Smooth muscle cell (in vitro differentiated cells): ENCODE measurements at regions not wholly inside any gene's neighbourhood (a gene's known extent, or its start where the extent isn't known, plus 50 kb on each side); places are given as distances from the start of the nearest gene placed in this dataset.

Source experiments
- DNase-seq: peaks from one replicate; lab custom pipeline; 2025; ENCODE audit not compliant: unreplicated experiment; lab: John Stamatoyannopoulos, UW
- H2AFZ ChIP-seq: fragments of 200-600 bp; sonication (generic); 2 replicates; pipeline ENCODE4 v1.6.0; 2016; ENCODE audit warnings: antibody characterized with exemption, low read depth, mild to moderate bottlenecking
- H3F3A ChIP-seq: fragments of 200-600 bp; sonication (generic); 2 replicates; pipeline ENCODE4 v1.6.0; 2017; ENCODE audit warnings: antibody characterized with exemption, low read depth
- H3K27ac ChIP-seq: fragments of 200-600 bp; sonication (generic); 2 replicates; pipeline ENCODE4 v1.5.1; 2016; ENCODE audit warnings: low read depth, mild to moderate bottlenecking
- H3K27me3 ChIP-seq: fragments of 200-600 bp; sonication (generic); 2 replicates; pipeline ENCODE4 v1.6.1; 2016; ENCODE audit warnings: low read depth, mild to moderate bottlenecking
- H3K36me3 ChIP-seq: fragments of 200-600 bp; sonication (generic); 2 replicates; pipeline ENCODE4 v1.5.1; 2016; ENCODE audit warnings: low read depth
- H3K4me1 ChIP-seq: fragments of 200-600 bp; sonication (generic); 2 replicates; pipeline ENCODE4 v1.5.1; 2016; ENCODE audit warnings: low read depth
- H3K4me2 ChIP-seq: fragments of 200-600 bp; sonication (generic); 2 replicates; pipeline ENCODE4 v1.6.0; 2016; ENCODE audit warnings: mild to moderate bottlenecking
- H3K4me3 ChIP-seq: fragments of 200-600 bp; sonication (generic); 2 replicates; pipeline ENCODE4 v1.5.1; 2016; ENCODE audit warnings: mild to moderate bottlenecking
- H3K79me2 ChIP-seq: fragments of 200-600 bp; sonication (generic); 2 replicates; pipeline ENCODE4 v1.6.0; 2016; ENCODE audit warnings: low read depth, mild to moderate bottlenecking
- H3K9ac ChIP-seq: fragments of 200-600 bp; sonication (generic); 2 replicates; pipeline ENCODE4 v1.6.0; 2016; ENCODE audit warnings: low read depth
- H3K9me3 ChIP-seq: fragments of 200-600 bp; sonication (generic); replicated peaks from 2 replicates; pipeline ENCODE4 v1.5.1; 2016; ENCODE audit warnings: low read depth
- H4K20me1 ChIP-seq: fragments of 200-600 bp; sonication (generic); 2 replicates; pipeline ENCODE4 v1.6.0; 2016; ENCODE audit warnings: low read depth
- WGBS: methylation state at CpG from one replicate; pipeline ENCODE4 v1.1.7; 2016; ENCODE audit warnings: low lambda C conversion rate; 5-methylcytosine and 5-hydroxymethylcytosine counted together
- TF ChIP-seq, protein P1 (sequence below): fragments of 200-600 bp; sonication (generic); IDR thresholded peaks from 2 replicates; pipeline ENCODE4 v1.5.1; 2017; ENCODE audit warnings: borderline replicate concordance, mild to moderate bottlenecking, antibody characterized with exemption; ENCODE audit not compliant: insufficient read depth, poor library complexity, severe bottlenecking

DNA sequence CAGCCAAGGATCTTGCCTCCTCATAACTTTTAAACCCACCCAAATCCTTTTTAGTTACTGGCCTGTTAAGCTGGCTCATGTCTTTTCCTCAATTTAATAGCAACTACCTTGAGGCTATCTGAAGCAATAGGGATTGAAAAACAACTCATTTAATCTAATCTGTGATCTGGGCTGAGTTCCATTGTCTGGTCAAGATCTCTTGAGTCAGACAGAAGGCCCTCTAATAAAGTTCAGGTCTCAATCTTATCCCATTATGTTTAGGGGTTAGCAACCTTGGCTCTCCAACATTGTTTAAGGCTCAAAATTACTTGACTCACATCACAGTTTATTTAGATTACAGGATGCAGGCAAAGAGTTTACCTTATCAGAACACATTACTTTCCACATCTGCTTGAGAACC, 436.1 kb downstream of the ANKRD50 start:
- no peaks in the 10 kb centered on the region for H3K9me3 ChIP-seq
- H3K27me3 ChIP-seq: no peaks in the 10 kb centered on the region
- no peak overlapping the region for H2AFZ ChIP-seq
- no peaks in the 10 kb centered on the region for H3K79me2 ChIP-seq
- no peak overlapping the region for H3K4me3 ChIP-seq
- no peak overlapping the region for H3K4me2 ChIP-seq
- no peak for DNase-seq
- H3F3A ChIP-seq: no peaks in the 10 kb centered on the region
- TF ChIP-seq, protein P1, sequence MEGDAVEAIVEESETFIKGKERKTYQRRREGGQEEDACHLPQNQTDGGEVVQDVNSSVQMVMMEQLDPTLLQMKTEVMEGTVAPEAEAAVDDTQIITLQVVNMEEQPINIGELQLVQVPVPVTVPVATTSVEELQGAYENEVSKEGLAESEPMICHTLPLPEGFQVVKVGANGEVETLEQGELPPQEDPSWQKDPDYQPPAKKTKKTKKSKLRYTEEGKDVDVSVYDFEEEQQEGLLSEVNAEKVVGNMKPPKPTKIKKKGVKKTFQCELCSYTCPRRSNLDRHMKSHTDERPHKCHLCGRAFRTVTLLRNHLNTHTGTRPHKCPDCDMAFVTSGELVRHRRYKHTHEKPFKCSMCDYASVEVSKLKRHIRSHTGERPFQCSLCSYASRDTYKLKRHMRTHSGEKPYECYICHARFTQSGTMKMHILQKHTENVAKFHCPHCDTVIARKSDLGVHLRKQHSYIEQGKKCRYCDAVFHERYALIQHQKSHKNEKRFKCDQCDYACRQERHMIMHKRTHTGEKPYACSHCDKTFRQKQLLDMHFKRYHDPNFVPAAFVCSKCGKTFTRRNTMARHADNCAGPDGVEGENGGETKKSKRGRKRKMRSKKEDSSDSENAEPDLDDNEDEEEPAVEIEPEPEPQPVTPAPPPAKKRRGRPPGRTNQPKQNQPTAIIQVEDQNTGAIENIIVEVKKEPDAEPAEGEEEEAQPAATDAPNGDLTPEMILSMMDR: no peak
- no peak overlapping the region for H3K9ac ChIP-seq
- no peaks in the 10 kb centered on the region for H4K20me1 ChIP-seq
- H3K36me3 ChIP-seq: no peaks in the 10 kb centered on the region
- H3K27ac ChIP-seq: no peak overlapping the region
- H3K4me1 ChIP-seq: peaks cover 10% of the 10 kb centered on the region

DNA sequence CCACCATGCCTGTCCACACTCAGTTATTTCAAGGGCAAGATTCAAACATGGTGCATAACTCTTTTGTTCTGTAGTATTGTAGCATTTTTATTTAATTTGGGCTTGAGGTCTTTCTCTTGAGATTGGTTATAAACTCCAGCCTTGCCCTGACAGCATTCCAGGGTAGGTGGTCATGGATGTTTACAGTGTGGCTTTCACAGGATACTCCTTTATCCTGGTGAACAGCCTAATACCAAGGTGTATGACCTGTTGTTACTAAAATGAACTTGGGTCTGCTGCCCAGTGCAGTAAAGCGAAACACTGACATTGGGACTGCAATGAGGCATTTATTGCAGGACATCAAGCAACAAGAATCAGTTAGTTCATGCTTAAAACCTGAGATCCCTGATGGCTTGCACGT, 434.8 kb downstream of the ANKRD50 start:
- TF ChIP-seq, protein P1: no peak
- Histone ChIP-seq H3K9me3 (no peaks in the 10 kb centered on the region), H2AFZ (no peak overlapping the region), H3K27ac (no peak overlapping the region), H3K4me3 (no peak overlapping the region), H3K4me1 (peaks cover 10% of the 10 kb centered on the region), H4K20me1 (no peaks in the 10 kb centered on the region), H3K9ac (no peak overlapping the region), H3K79me2 (no peaks in the 10 kb centered on the region), H3K27me3 (no peaks in the 10 kb centered on the region), H3F3A (no peaks in the 10 kb centered on the region), H3K4me2 (no peak overlapping the region), H3K36me3 (no peaks in the 10 kb centered on the region)
- 65% methylated on average over 2 of the region's 2 CpGs for WGBS
- DNase-seq: no peak

DNA sequence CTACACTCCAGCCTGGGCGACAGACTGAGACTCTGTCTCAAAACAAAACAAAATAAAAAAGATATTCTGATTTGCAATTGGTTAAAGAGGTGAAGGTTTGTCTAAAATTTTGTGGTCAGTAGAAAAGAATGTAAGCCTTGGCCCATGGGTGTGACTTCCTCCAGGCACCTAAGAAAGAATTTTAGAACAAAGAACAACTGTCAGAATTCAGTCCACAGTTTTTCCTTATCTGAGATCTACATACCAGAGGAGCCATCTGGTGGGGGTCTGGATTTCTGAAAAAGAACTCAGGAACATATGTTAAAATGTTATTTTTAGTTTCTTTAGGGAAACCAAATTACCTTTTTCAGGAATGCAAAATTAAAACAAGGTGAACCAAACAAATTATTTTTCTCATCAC, 434.1 kb downstream of the ANKRD50 start:
- Histone ChIP-seq H3K79me2 (no peaks in the 10 kb centered on the region), H3K9me3 (no peaks in the 10 kb centered on the region), H2AFZ (no peak overlapping the region), H3F3A (no peaks in the 10 kb centered on the region), H4K20me1 (no peaks in the 10 kb centered on the region), H3K4me3 (no peak overlapping the region), H3K9ac (no peak overlapping the region), H3K27ac (peak overlapping the region; percentile 50), H3K4me2 (peak overlapping the region; percentile 0), H3K27me3 (no peaks in the 10 kb centered on the region), H3K36me3 (no peaks in the 10 kb centered on the region), H3K4me1 (peaks cover 10% of the 10 kb centered on the region)
- 0% methylated on average over 1 of the region's 1 CpG for WGBS
- TF ChIP-seq, protein P1: no peak
- no peak for DNase-seq

DNA sequence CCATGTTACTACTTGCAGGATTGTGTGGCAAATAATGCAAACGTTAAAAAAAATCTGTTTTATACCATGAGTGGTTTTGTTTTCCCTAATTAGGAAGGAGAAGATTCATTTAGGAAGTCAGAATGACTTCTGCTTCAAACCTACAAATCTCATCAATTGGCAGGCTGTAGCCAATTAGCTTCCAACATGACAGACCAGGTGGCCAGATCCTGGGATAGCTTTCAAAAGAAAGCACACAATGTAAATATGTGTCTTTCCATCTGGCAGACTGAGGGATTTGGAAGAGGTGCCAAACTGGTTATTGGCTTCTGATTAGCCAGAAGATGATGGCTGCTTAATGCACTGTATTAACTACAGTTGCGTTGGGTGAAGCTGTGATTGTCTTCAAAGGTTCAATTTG, 432.8 kb downstream of the ANKRD50 start:
- Histone ChIP-seq H4K20me1 (no peaks in the 10 kb centered on the region), H3K27me3 (no peaks in the 10 kb centered on the region), H3K9me3 (no peaks in the 10 kb centered on the region), H3K4me1 (peaks cover 10% of the 10 kb centered on the region), H3K27ac (peak overlapping the region; percentile 50), H3K9ac (no peak overlapping the region), H2AFZ (peak overlapping the region; percentile 7), H3K79me2 (no peaks in the 10 kb centered on the region), H3K36me3 (no peaks in the 10 kb centered on the region), H3K4me3 (no peak overlapping the region), H3K4me2 (no peak overlapping the region), H3F3A (no peaks in the 10 kb centered on the region)
- no peak for DNase-seq
- 63% methylated on average over 2 of the region's 2 CpGs for WGBS
- TF ChIP-seq, protein P1: no peak
